Endodermal cell (in vitro differentiated cells): ENCODE measurements at regions not wholly inside any gene's neighbourhood (a gene's known extent, or its start where the extent isn't known, plus 50 kb on each side); places are given as distances from the start of the nearest gene placed in this dataset.

Source experiments
- DNase-seq: peaks from one replicate; pipeline ENCODE4 v3.0.0-alpha.2; 2017
- H3K27ac ChIP-seq: 2 replicates; pipeline ENCODE4 v1.5.1; 2013; ENCODE audit warnings: mild to moderate bottlenecking, low read depth, low read length, moderate library complexity
- H3K27me3 ChIP-seq: 2 replicates; pipeline ENCODE4 v1.6.1; 2013; ENCODE audit warnings: mild to moderate bottlenecking, low read length, moderate library complexity; ENCODE audit not compliant: insufficient read depth, control insufficient read depth, poor library complexity, severe bottlenecking
- H3K36me3 ChIP-seq: 2 replicates; pipeline ENCODE4 v1.7.0; 2013; ENCODE audit warnings: mild to moderate bottlenecking, low read length, moderate library complexity; ENCODE audit not compliant: control insufficient read depth, insufficient read depth
- H3K4me1 ChIP-seq: one replicate; pipeline ENCODE4 v1.7.0; 2013; ENCODE audit warnings: low read length; ENCODE audit not compliant: control insufficient read depth, insufficient read depth
- H3K4me3 ChIP-seq: 2 replicates; pipeline ENCODE4 v1.5.1; 2013; ENCODE audit warnings: mild to moderate bottlenecking, low read length, moderate library complexity
- H3K9ac ChIP-seq: 2 replicates; pipeline ENCODE4 v1.6.1; 2013; ENCODE audit warnings: mild to moderate bottlenecking, low read length, moderate library complexity; ENCODE audit not compliant: poor library complexity, severe bottlenecking; ENCODE audit errors: extremely low read depth
- H3K9me3 ChIP-seq: 2 replicates; pipeline ENCODE4 v1.6.1; 2013; ENCODE audit warnings: mild to moderate bottlenecking, low read length, moderate library complexity; ENCODE audit not compliant: control insufficient read depth
- H3K27ac Mint-ChIP-seq: 2 replicates; pipeline ENCODE4 v1.8.0; 2020; ENCODE audit warnings: mixed read lengths
- H3K27me3 Mint-ChIP-seq: 2 replicates; pipeline ENCODE4 v1.8.0; 2021; ENCODE audit warnings: mild to moderate bottlenecking, mixed read lengths; ENCODE audit not compliant: insufficient read depth
- H3K36me3 Mint-ChIP-seq: 2 replicates; pipeline ENCODE4 v1.8.0; 2020; ENCODE audit warnings: low read depth, mixed read lengths
- H3K4me1 Mint-ChIP-seq: 2 replicates; pipeline ENCODE4 v1.8.0; 2020; ENCODE audit warnings: mixed read lengths
- H3K4me3 Mint-ChIP-seq: 2 replicates; pipeline ENCODE4 v1.8.0; 2020; ENCODE audit warnings: mild to moderate bottlenecking, moderate library complexity, mixed read lengths
- H3K9me3 Mint-ChIP-seq: 2 replicates; pipeline ENCODE4 v1.8.0; 2020; ENCODE audit warnings: mild to moderate bottlenecking, mixed read lengths
- CTCF ChIP-seq: fragments of 200-600 bp; sonication (generic); conservative IDR thresholded peaks from 2 replicates; pipeline ENCODE4 v1.5.0; 2021; ENCODE audit warnings: antibody characterized with exemption, mild to moderate bottlenecking
- WGBS, 2 experiments: methylation state at CpG; one replicate each; pipeline versions ENCODE4 v1.1.5 to v1.1.7; 2013; ENCODE audit warnings: missing lambda C conversion rate in 2 of 2, mixed read lengths in 1 of 2; ENCODE audit not compliant: insufficient coverage in 1 of 2, insufficient read length in 1 of 2; 5-methylcytosine and 5-hydroxymethylcytosine counted together

GRCh38 chr14:22460461-22461195, 128.4 kb downstream of the DAD1 start:
- Mint-ChIP-seq H3K27ac (no peak overlapping the region), H3K27me3 (peaks cover 3% of the 10 kb centered on the region), H3K36me3 (no peaks in the 10 kb centered on the region), H3K4me3 (no peak overlapping the region), H3K9me3 (no peaks in the 10 kb centered on the region), H3K4me1 (peaks cover 6% of the 10 kb centered on the region)
- no peak overlapping the region for H3K27ac ChIP-seq
- DNase-seq = peak; percentile 5
- TF ChIP-seq CTCF = no peak
- H3K4me1 ChIP-seq = peaks cover 3% of the 10 kb centered on the region
- no peak overlapping the region for H3K9ac ChIP-seq
- no peak overlapping the region for H3K4me3 ChIP-seq
- H3K9me3 ChIP-seq = no peaks in the 10 kb centered on the region
- peaks cover 17% of the 10 kb centered on the region for H3K27me3 ChIP-seq
- no peaks in the 10 kb centered on the region for H3K36me3 ChIP-seq
- WGBS, 2 experiments = 86 to 93% methylated on average over 3 to 4 of the region's 4 CpGs

- Histone ChIP-seq H3K9me3 (no peaks in the 10 kb centered on the region), H3K27ac (no peak overlapping the region), H3K4me1 (peaks cover 3% of the 10 kb centered on the region), H3K4me3 (no peak overlapping the region), H3K36me3 (no peaks in the 10 kb centered on the region), H3K9ac (no peak overlapping the region), H3K27me3 (peaks cover 17% of the 10 kb centered on the region)
- H3K9me3 Mint-ChIP-seq = no peaks in the 10 kb centered on the region
- H3K27ac Mint-ChIP-seq = no peak overlapping the region
- peak; percentile 26 for DNase-seq
- H3K36me3 Mint-ChIP-seq = no peaks in the 10 kb centered on the region
- peaks cover 6% of the 10 kb centered on the region for H3K4me1 Mint-ChIP-seq
- no peak overlapping the region for H3K4me3 Mint-ChIP-seq
- WGBS, 2 experiments = 98% methylated on average over 2 of the region's 2 CpGs; no CpG with 5 or more reads in 1 of the 2 experiments
- H3K27me3 Mint-ChIP-seq = peaks cover 5% of the 10 kb centered on the region
- TF ChIP-seq CTCF = no peak
Measured at GRCh38 chr14:22458737-22459136, 130.3 kb downstream of the DAD1 start.

GRCh38 chr14:22456998-22457594, 131.9 kb downstream of the DAD1 start:
- H3K27me3 Mint-ChIP-seq = peaks cover 5% of the 10 kb centered on the region
- peak; percentile 21 for DNase-seq
- H3K27ac Mint-ChIP-seq = no peak overlapping the region
- H3K36me3 ChIP-seq = no peaks in the 10 kb centered on the region
- H3K36me3 Mint-ChIP-seq = no peaks in the 10 kb centered on the region
- H3K9me3 ChIP-seq = no peaks in the 10 kb centered on the region
- no peak overlapping the region for H3K9ac ChIP-seq
- peaks cover 3% of the 10 kb centered on the region for H3K4me1 ChIP-seq
- TF ChIP-seq CTCF = no peak
- H3K27me3 ChIP-seq = peaks cover 17% of the 10 kb centered on the region
- H3K4me3 ChIP-seq = no peak overlapping the region
- H3K4me1 Mint-ChIP-seq = peaks cover 6% of the 10 kb centered on the region
- no peak overlapping the region for H3K27ac ChIP-seq
- no peaks in the 10 kb centered on the region for H3K9me3 Mint-ChIP-seq
- 76% methylated on average over 2 of the region's 2 CpGs; no CpG with 5 or more reads in 1 of the 2 experiments for WGBS, 2 experiments
- H3K4me3 Mint-ChIP-seq = no peak overlapping the region
